Putamen (tissue), 1 donor: ENCODE measurements at regions not wholly inside any gene's neighbourhood (a gene's known extent, or its start where the extent isn't known, plus 50 kb on each side); places are given as distances from the start of the nearest gene placed in this dataset.

Source experiments
- DNase-seq: peaks from one replicate; pipeline ENCODE4 v3.0.0-alpha.2; 2016; ENCODE audit warnings: low spot score

- no peak for DNase-seq
These were observed 53.1 kb upstream of the UBL3 start for GRCh38 chr13:29903543-29903942.

GRCh38 chr13:29902632-29903305 lies 52.4 kb upstream of the UBL3 start:
- no peak for DNase-seq

GRCh38 chr13:29901710-29902631 lies 51.6 kb upstream of the UBL3 start:
- DNase-seq: no peak
